Suprapubic skin (tissue), 3 donors: ENCODE measurements at regions not wholly inside any gene's neighbourhood (a gene's known extent, or its start where the extent isn't known, plus 50 kb on each side); places are given as distances from the start of the nearest gene placed in this dataset.

Experiments used
- CTCF ChIP-seq, 2 donors: fragments of 200-600 bp in 1 of 2; fragments of 450-650 bp in 1 of 2; sonication (generic) in 1 of 2; IDR thresholded peaks; one replicate each; pipeline ENCODE4 v1.5.1; 2016 to 2019; ENCODE audit warnings: antibody characterized with exemption in 2 of 2, mild to moderate bottlenecking in 1 of 2, moderate library complexity in 1 of 2
- POLR2A ChIP-seq, 2 donors: fragments of 450-650 bp; IDR thresholded peaks; one replicate each; pipeline ENCODE4 v1.6.1; 2017; ENCODE audit warnings: antibody characterized with exemption in 2 of 2, mild to moderate bottlenecking in 2 of 2, moderate library complexity in 2 of 2

GRCh38 chr13:110818747-110819146 is 96.1 kb downstream of the ANKRD10 start:
- no peak for TF ChIP-seq CTCF (IDR thresholded peaks at IDR 0.05)
- no peak for TF ChIP-seq POLR2A (IDR thresholded peaks at IDR 0.05)
